NB4 (cell line): ENCODE measurements at regions not wholly inside any gene's neighbourhood (a gene's known extent, or its start where the extent isn't known, plus 50 kb on each side); places are given as distances from the start of the nearest gene placed in this dataset.

Experiments
- DNase-seq: peaks from one replicate; pipeline ENCODE4 v3.0.0; 2010; ENCODE audit warnings: low read depth
- H3K4me3 ChIP-seq: one replicate; pipeline ENCODE4 v1.5.1; 2011; ENCODE audit warnings: mild to moderate bottlenecking, low read depth, low read length, moderate library complexity
- MYC ChIP-seq: IDR thresholded peaks from 2 replicates; pipeline ENCODE4 v1.6.1; 2011; ENCODE audit warnings: low read depth, low read length
- POLR2A ChIP-seq: IDR thresholded peaks from 2 replicates; pipeline ENCODE4 v1.6.1; 2011; ENCODE audit warnings: mild to moderate bottlenecking; ENCODE audit not compliant: insufficient read length; ENCODE audit errors: extremely low read depth
- TF ChIP-seq, protein P1 (sequence below): IDR thresholded peaks from one replicate; pipeline ENCODE4 v1.5.1; 2012; ENCODE audit warnings: low read depth, low read length
- TF ChIP-seq, protein P2 (sequence below): IDR thresholded peaks from 2 replicates; pipeline ENCODE4 v1.6.1; 2011; ENCODE audit warnings: low read depth, low read length

DNA sequence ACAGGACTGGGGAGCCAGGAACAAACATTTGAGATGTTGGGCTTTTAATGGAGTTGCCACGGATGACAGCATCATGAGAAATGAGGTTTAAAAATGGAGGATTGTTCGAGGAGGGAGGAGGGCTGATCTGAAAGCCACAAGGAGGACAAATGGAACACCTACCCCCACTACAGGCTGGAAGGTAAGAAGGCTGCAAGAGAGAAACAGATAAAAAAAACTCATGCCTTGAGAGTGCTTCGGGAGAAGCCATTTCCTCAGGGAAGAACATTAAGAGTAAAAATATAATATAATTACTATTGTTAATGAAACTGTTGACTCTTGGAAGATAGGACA is 119.5 kb upstream of the MAP9 start:
- DNase-seq: no peak
- H3K4me3 ChIP-seq: no peak overlapping the region
- TF ChIP-seq POLR2A (no peak), MYC (no peak)
- TF ChIP-seq, protein P1, sequence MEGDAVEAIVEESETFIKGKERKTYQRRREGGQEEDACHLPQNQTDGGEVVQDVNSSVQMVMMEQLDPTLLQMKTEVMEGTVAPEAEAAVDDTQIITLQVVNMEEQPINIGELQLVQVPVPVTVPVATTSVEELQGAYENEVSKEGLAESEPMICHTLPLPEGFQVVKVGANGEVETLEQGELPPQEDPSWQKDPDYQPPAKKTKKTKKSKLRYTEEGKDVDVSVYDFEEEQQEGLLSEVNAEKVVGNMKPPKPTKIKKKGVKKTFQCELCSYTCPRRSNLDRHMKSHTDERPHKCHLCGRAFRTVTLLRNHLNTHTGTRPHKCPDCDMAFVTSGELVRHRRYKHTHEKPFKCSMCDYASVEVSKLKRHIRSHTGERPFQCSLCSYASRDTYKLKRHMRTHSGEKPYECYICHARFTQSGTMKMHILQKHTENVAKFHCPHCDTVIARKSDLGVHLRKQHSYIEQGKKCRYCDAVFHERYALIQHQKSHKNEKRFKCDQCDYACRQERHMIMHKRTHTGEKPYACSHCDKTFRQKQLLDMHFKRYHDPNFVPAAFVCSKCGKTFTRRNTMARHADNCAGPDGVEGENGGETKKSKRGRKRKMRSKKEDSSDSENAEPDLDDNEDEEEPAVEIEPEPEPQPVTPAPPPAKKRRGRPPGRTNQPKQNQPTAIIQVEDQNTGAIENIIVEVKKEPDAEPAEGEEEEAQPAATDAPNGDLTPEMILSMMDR: no peak
- TF ChIP-seq, protein P2, sequence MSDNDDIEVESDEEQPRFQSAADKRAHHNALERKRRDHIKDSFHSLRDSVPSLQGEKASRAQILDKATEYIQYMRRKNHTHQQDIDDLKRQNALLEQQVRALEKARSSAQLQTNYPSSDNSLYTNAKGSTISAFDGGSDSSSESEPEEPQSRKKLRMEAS: no peak

DNA sequence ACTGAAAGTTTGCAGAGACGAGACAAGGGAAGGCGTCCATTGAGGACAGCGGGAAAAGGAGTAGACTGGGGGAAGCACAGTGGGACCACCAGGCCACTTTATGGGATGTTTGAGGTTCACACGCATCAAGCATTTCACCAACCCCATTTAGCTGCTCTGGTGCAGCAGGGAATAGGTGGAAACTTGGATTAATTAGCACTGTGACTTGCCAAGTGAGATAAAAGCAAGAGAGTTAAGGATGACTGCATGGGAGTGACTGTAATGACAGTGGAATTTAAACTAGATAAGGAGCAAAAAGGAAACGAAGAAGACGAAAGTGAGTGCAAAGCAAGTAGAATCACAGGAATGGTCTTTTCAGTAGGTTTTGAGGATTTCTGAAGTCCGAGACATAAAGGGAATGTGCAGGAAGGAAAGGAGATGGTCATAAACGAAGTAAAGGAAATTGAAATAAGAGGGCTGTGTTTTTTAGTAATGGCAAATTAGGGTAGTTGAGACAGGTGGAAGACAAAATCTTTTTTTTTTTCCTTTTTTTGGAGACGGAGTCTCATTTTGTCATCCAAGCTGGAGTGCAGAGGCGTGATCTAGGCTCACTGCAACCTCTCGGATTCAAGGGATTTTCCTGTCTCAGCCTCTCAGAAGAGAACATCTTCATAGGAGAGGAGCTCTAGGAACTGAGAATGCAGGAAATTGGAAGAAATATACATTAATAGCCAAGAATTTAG is 119.0 kb upstream of the MAP9 start:
- no peak overlapping the region for H3K4me3 ChIP-seq
- TF ChIP-seq, protein P2: no peak
- TF ChIP-seq, protein P1: no peak
- TF ChIP-seq MYC (no peak), POLR2A (no peak)
- no peak for DNase-seq

DNA sequence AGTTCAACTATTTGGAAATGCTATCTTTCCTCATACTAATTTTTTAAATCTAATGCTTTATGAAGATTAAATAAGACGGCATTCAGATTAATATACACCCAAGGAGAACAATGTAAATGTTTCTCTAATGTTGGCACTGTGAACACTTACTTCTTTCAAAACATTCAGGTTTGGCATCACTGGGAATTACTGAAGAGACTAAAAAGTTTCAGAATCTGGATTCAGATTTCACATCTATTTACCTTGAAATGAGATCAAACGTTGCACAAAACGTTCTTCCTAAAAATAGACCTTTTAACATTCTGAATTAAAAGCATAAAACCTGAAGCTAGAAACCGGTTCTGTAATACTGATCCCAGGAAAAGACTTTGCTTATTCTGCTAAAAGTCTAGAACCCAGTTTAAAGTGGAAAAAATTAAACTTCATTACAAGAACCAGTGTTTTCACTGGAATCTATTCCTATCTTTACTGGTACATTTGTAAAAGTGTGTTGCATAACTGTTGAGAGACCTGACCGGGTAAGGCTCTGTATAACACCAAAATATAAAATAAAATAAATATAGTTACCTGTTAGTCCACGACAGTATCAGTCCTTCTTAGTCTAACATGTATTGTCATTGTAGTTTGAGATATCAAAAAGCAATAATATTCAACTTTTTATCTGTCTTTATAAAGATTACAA is 117.4 kb upstream of the MAP9 start:
- TF ChIP-seq POLR2A: no peak
- TF ChIP-seq, protein P1: no peak
- TF ChIP-seq MYC: no peak
- TF ChIP-seq, protein P2: no peak
- no peak overlapping the region for H3K4me3 ChIP-seq
- DNase-seq: no peak

DNA sequence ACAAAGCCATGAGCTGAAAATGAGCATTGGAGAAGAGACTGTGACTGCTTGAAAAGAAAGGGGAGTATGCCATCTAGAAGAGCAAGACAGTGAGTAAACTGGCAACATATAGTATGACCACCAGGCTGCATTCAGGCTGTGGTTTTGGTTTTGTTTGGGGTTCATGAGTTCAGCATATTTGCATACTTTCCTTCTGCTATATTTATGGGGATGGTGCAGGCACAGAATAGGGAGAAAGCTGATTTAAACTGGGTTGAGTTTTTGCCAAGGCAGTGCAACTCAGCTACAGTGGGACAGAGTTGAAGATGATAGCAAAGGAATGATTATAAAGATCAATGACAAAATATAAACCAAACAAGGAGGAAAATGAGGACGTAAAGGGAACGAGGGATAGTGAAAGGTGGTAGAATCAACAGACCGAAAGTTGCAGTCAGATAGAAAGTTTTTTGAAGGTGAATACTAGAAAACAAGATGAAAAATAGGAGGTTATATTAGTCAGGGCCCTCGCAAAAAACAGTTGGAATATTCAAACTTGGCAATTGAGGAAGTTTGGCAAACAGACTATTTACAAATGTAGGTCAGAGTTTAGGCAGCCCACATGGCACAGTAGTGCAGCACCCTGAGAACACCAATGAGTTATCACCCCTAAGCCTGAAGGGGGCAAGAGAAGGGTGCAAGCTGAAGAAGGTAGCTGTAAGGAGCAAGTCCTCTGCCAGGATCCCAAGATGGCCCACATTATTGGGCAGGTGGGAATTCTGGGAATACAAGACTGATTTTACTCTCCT is 114.8 kb upstream of the MAP9 start:
- TF ChIP-seq, protein P2: no peak
- TF ChIP-seq POLR2A: no peak
- no peak for TF ChIP-seq MYC
- TF ChIP-seq, protein P1: no peak
- H3K4me3 ChIP-seq: no peak overlapping the region
- DNase-seq: no peak

DNA sequence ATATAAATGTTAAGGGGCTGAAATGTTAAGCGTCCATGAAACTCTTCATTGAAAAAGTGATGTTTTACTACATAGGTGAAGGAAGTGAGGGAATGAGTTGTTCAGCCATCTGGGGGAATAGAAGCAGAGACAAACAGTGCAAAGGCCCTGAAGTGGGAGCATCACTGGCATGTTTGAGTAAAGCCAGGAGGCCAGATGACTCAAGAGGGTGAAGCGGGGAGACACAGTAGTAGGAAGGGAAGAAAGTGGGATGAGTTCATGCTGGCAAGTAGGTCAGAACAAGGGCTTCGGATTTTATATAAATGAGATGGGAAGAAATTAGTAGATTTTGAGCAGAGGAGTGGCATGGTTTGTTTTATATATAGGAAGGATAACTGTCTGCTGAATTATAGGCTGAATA is 112.5 kb upstream of the MAP9 start:
- no peak overlapping the region for H3K4me3 ChIP-seq

More for the DNA sequence above, 112.5 kb upstream of the MAP9 start:
- DNase-seq: no peak
- no peak for TF ChIP-seq POLR2A
- TF ChIP-seq, protein P1: no peak
- TF ChIP-seq MYC: no peak
- TF ChIP-seq, protein P2: no peak
